Transverse colon (tissue), 4 donors: ENCODE measurements at regions not wholly inside any gene's neighbourhood (a gene's known extent, or its start where the extent isn't known, plus 50 kb on each side); places are given as distances from the start of the nearest gene placed in this dataset.

Experiments used
- DNase-seq: peaks from one replicate; pipeline ENCODE4 v3.0.0-alpha.2; 2019
- H3K27ac ChIP-seq, 4 donors: fragments of 200-600 bp; sonication (generic); 2 replicates each; pipeline ENCODE4 v1.5.1; 2016 to 2018; ENCODE audit warnings: inconsistent platforms in 4 of 4
- H3K27me3 ChIP-seq: fragments of 200-600 bp; sonication (generic); 2 replicates; pipeline ENCODE4 v1.5.1; 2017; ENCODE audit warnings: inconsistent platforms
- H3K36me3 ChIP-seq, 4 donors: fragments of 200-600 bp; sonication (generic); 2 replicates each; pipeline ENCODE4 v1.5.1; 2017 to 2019; ENCODE audit warnings: inconsistent platforms in 4 of 4
- H3K4me1 ChIP-seq, 4 donors: fragments of 200-600 bp; sonication (generic); 2 replicates each; pipeline ENCODE4 v1.5.1; 2017 to 2020; ENCODE audit warnings: inconsistent platforms in 4 of 4
- H3K4me3 ChIP-seq, 4 donors: fragments of 200-600 bp; sonication (generic); 1 replicate in 1 of 4; 2 replicates in 3 of 4; pipeline versions ENCODE4 v1.5.1 to v1.6.1; 2017 to 2019; ENCODE audit warnings: inconsistent platforms in 4 of 4
- H3K9me3 ChIP-seq, 2 donors: fragments of 200-600 bp; sonication (generic); 2 replicates each; pipeline ENCODE4 v1.5.1; 2017 to 2019; ENCODE audit warnings: inconsistent platforms in 2 of 2
- EP300 ChIP-seq: sonication (generic); formaldehyde crosslinking; IDR thresholded peaks from one replicate; pipeline ENCODE4 v1.6.1; 2017; ENCODE audit warnings: antibody characterized with exemption, low read depth
- POLR2A ChIP-seq: fragments of 450-650 bp; IDR thresholded peaks from one replicate; pipeline ENCODE4 v1.6.1; 2016; ENCODE audit warnings: antibody characterized with exemption, mild to moderate bottlenecking, moderate library complexity
- POLR2AphosphoS5 ChIP-seq, 3 donors: sonication (generic); formaldehyde crosslinking; IDR thresholded peaks; one replicate each; pipeline ENCODE4 v1.6.1; 2016; ENCODE audit warnings: antibody characterized with exemption in 3 of 3
- WGBS, 2 donors: methylation state at CpG; one replicate each; pipeline ENCODE4 v1.1.5; 2018; ENCODE audit warnings: low coverage in 1 of 2; 5-methylcytosine and 5-hydroxymethylcytosine counted together
- in situ Hi-C, 4 donors: fragments of 200-750 bp; cut with MboI; loops; one replicate each; pipeline versions ENCODE4 v1.15.0 to v1.15.1; 2017; ENCODE audit warnings: low sequenced_read_pairs in 3 of 4, low pct_ligation_motif_present in 1 of 4, low pct_unique_long_range_greater_than_20kb in 1 of 4
- intact Hi-C: fragments of 100-400 bp; cut with DNase I; formaldehyde crosslinking; loops from one replicate; pipeline ENCODE4 v1.15.1; 2023; ENCODE audit warnings: low total_unique reads
- TF ChIP-seq, protein P1 (sequence below), 5 experiments: fragments of 200-600 bp in 3 of 5; fragments of 450-650 bp in 2 of 5; sonication (generic) in 3 of 5; IDR thresholded peaks; 1 replicate in 2 of 5; 2 replicates in 3 of 5; pipeline ENCODE4 v1.5.1; 2016 to 2017; ENCODE audit warnings: antibody characterized with exemption in 5 of 5, inconsistent platforms in 3 of 5, mild to moderate bottlenecking in 2 of 5, moderate library complexity in 1 of 5

DNA sequence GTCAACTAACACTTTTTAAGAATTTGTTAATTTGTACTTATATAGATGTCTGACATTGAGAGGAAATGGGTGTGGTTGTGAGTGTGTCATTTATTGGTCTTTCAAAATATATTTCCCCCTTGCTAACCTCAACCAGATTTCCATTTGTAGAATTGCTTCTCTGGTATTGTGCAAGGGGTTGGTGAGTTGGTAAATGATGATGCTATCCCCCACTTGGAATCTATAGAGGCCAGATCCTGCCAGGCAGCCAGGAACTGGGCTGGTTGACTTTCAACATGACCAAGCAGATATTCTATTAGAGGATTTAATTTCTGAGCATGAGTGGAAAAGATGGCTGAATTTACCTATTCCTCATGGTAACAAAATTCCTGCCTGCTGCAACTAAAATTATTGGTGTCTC lies 306.6 kb upstream of the KIF2A start:
- H3K4me3 ChIP-seq, result no peak overlapping the region
- DNase-seq, result no peak
- intact Hi-C loops, result no loop called here

DNA sequence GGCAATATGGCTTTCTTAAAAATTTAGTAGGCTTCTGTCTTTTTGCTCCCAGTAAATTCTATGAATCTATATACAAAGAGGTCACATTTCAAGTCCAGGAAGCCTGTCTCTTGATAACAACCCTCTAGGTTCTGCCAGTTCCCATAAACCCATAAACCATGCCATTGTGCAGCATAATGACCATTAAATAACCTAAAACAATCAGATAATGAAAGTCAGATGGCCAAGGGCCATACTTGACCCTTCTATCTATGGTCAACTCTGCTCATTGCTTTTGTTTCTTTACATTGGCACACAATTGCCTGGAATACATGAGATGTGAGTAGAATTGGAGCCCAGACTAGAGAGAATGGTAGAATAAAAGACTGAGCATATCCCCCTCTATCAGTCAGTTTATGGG lies 305.4 kb upstream of the KIF2A start:
- Histone ChIP-seq H3K4me3 (no peak overlapping the region), H3K9me3 (no peaks in the 10 kb centered on the region), H3K36me3 (no peaks in the 10 kb centered on the region), H3K4me1 (no peaks in the 10 kb centered on the region), H3K27me3 (no peaks in the 10 kb centered on the region), H3K27ac (no peak overlapping the region)
- in situ Hi-C loops, result no loop called here
- TF ChIP-seq POLR2AphosphoS5 (IDR thresholded peaks at IDR 0.05) (no peak), POLR2A (no peak), EP300 (no peak)
- TF ChIP-seq, protein P1, sequence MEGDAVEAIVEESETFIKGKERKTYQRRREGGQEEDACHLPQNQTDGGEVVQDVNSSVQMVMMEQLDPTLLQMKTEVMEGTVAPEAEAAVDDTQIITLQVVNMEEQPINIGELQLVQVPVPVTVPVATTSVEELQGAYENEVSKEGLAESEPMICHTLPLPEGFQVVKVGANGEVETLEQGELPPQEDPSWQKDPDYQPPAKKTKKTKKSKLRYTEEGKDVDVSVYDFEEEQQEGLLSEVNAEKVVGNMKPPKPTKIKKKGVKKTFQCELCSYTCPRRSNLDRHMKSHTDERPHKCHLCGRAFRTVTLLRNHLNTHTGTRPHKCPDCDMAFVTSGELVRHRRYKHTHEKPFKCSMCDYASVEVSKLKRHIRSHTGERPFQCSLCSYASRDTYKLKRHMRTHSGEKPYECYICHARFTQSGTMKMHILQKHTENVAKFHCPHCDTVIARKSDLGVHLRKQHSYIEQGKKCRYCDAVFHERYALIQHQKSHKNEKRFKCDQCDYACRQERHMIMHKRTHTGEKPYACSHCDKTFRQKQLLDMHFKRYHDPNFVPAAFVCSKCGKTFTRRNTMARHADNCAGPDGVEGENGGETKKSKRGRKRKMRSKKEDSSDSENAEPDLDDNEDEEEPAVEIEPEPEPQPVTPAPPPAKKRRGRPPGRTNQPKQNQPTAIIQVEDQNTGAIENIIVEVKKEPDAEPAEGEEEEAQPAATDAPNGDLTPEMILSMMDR (IDR thresholded peaks at IDR 0.05), result no peak
- intact Hi-C loops, result no loop called here
- DNase-seq, result no peak

More for the DNA sequence above, 306.6 kb upstream of the KIF2A start:
- no peaks in the 10 kb centered on the region for H3K36me3 ChIP-seq
- H3K27me3 ChIP-seq, result no peaks in the 10 kb centered on the region
- no peaks in the 10 kb centered on the region for H3K9me3 ChIP-seq
- TF ChIP-seq POLR2A, result no peak
- TF ChIP-seq, protein P1 (IDR thresholded peaks at IDR 0.05), result no peak
- H3K4me1 ChIP-seq, result no peaks in the 10 kb centered on the region
- H3K27ac ChIP-seq, result no peak overlapping the region
- in situ Hi-C loops, result no loop called here

DNA sequence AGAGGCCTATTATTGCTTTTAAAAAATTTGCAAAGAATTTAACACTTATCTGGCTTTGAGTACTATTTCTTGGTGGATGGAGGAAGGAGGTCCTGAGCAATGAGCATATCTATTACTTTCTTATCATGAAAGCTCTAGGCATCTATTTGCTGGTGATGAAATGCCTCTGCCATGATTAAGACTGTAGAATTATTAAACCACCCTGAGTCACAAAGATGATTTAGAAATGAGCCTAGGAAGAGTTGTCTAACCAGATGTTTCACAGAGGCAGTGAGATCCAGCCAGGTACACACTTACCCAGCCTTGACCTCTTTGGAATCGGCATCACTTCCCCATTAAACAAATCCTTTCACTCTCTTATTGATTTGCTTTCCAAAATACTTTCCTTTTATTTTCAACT lies 304.4 kb upstream of the KIF2A start:
- H3K27me3 ChIP-seq, result no peaks in the 10 kb centered on the region
- no peaks in the 10 kb centered on the region for H3K4me1 ChIP-seq
- no peaks in the 10 kb centered on the region for H3K36me3 ChIP-seq
- in situ Hi-C loops (no loop called here), intact Hi-C loops (no loop called here)
- no peaks in the 10 kb centered on the region for H3K9me3 ChIP-seq
- 72 to 100% methylated on average over 1 of the region's 1 CpG for WGBS, 2 donors
- TF ChIP-seq, protein P1 (IDR thresholded peaks at IDR 0.05), result no peak
- no peak for TF ChIP-seq POLR2AphosphoS5 (IDR thresholded peaks at IDR 0.05)
- no peak for TF ChIP-seq EP300
- no peak for TF ChIP-seq POLR2A
- H3K27ac ChIP-seq, result no peak overlapping the region
- no peak for DNase-seq
- no peak overlapping the region for H3K4me3 ChIP-seq

DNA sequence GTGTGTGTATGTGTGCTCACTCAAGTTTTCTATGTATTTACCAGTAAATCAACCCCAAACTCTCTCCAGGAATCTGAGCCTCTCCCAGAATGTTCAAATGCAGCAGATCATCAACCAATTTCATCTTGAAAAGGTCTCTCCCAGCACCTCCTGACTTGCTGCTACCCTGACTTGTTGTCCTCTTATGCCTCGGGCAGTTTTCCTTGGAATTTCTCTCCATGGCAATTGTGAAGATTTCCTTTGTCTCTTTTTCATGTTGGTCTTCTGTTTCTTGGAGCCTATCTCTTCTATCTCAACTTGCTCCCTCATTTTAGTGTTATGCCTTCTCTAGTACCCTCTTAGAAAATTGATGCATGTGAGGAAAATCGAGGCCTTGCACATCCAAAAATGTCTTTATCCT lies 303.6 kb upstream of the KIF2A start:
- WGBS, 2 donors, result 58 to 68% methylated on average over 2 of the region's 2 CpGs
- no peak overlapping the region for H3K4me3 ChIP-seq
- no peak for DNase-seq
- in situ Hi-C loops, result no loop called here
- intact Hi-C loops, result no loop called here
- TF ChIP-seq POLR2AphosphoS5 (IDR thresholded peaks at IDR 0.05), result no peak
- TF ChIP-seq, protein P1 (IDR thresholded peaks at IDR 0.05), result no peak
- no peak for TF ChIP-seq POLR2A
- TF ChIP-seq EP300, result no peak
- H3K27me3 ChIP-seq, result no peaks in the 10 kb centered on the region
- H3K27ac ChIP-seq, result no peak overlapping the region
- no peaks in the 10 kb centered on the region for H3K9me3 ChIP-seq
- no peaks in the 10 kb centered on the region for H3K4me1 ChIP-seq
- H3K36me3 ChIP-seq, result no peaks in the 10 kb centered on the region
